HEK293 (cell line): ENCODE measurements at regions not wholly inside any gene's neighbourhood (a gene's known extent, or its start where the extent isn't known, plus 50 kb on each side); places are given as distances from the start of the nearest gene placed in this dataset.

Experiments
- SCRT2 ChIP-seq: fragments of 450-650 bp; formaldehyde crosslinking; IDR thresholded peaks from 2 replicates; pipeline ENCODE4 v1.5.1; 2016; ENCODE audit warnings: missing biosample characterization, missing genetic modification characterization
- ZBTB1 ChIP-seq: fragments of 450-650 bp; formaldehyde crosslinking; IDR thresholded peaks from 2 replicates; pipeline ENCODE4 v1.5.1; 2016; ENCODE audit warnings: missing biosample characterization, missing genetic modification characterization
- ZBTB8A ChIP-seq: fragments of 450-650 bp; formaldehyde crosslinking; IDR thresholded peaks from 2 replicates; pipeline ENCODE4 v1.5.1; 2016; ENCODE audit warnings: missing biosample characterization, missing genetic modification characterization
- ZNF335 ChIP-seq: fragments of 450-650 bp; formaldehyde crosslinking; conservative IDR thresholded peaks from 2 replicates; pipeline ENCODE4 v1.5.1; 2016; ENCODE audit warnings: missing biosample characterization, missing genetic modification characterization
- ZNF561 ChIP-seq: fragments of 450-650 bp; IDR thresholded peaks from 2 replicates; pipeline ENCODE4 v1.5.1; 2018; ENCODE audit warnings: missing biosample characterization, missing genetic modification characterization, borderline replicate concordance
- TF ChIP-seq, protein P1 (sequence below): fragments of 450-650 bp; formaldehyde crosslinking; IDR thresholded peaks from 2 replicates; pipeline ENCODE4 v1.5.1; 2016; ENCODE audit warnings: missing biosample characterization, missing genetic modification characterization

DNA sequence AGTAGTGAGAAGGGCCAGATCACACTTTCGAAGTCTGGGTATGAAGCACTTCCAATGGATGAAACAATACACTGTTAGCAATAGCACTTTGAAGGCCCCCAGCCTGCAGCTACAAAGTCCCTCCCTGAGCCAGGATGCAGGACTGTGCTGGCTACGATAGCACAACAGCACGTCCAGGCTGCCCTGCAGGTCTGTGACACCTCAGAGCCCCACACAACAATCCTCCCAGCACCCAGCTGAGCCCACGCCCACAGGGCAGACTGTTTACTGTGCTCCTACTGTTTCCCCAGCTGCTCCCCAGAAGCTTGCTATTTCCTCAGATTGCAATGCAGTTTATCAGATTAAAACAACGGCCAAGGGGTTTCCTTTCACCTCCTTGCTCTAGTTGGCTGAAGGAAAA lies 71.4 kb downstream of the HTR5A start:
- TF ChIP-seq ZBTB8A (tag by site-specific recombination) (no peak), ZNF335 (tag by site-specific recombination) (no peak), ZNF561 (tag by site-specific recombination) (no peak), SCRT2 (tag by site-specific recombination) (no peak), ZBTB1 (tag by site-specific recombination) (no peak)
- TF ChIP-seq, protein P1, sequence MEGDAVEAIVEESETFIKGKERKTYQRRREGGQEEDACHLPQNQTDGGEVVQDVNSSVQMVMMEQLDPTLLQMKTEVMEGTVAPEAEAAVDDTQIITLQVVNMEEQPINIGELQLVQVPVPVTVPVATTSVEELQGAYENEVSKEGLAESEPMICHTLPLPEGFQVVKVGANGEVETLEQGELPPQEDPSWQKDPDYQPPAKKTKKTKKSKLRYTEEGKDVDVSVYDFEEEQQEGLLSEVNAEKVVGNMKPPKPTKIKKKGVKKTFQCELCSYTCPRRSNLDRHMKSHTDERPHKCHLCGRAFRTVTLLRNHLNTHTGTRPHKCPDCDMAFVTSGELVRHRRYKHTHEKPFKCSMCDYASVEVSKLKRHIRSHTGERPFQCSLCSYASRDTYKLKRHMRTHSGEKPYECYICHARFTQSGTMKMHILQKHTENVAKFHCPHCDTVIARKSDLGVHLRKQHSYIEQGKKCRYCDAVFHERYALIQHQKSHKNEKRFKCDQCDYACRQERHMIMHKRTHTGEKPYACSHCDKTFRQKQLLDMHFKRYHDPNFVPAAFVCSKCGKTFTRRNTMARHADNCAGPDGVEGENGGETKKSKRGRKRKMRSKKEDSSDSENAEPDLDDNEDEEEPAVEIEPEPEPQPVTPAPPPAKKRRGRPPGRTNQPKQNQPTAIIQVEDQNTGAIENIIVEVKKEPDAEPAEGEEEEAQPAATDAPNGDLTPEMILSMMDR (tag by site-specific recombination), result no peak
